Neural crest cell (in vitro differentiated cells): ENCODE measurements at regions not wholly inside any gene's neighbourhood (a gene's known extent, or its start where the extent isn't known, plus 50 kb on each side); places are given as distances from the start of the nearest gene placed in this dataset.

Source experiments
- DNase-seq: peaks from one replicate; pipeline ENCODE4 v3.0.0; 2021; ENCODE audit warnings: low read depth, mixed read lengths, low spot score
- H3K27ac Mint-ChIP-seq: one replicate; pipeline ENCODE4 v1.8.0; 2021; ENCODE audit warnings: mild to moderate bottlenecking, mixed read lengths; ENCODE audit not compliant: unreplicated experiment
- H3K27me3 Mint-ChIP-seq: 2 replicates; pipeline ENCODE4 v1.8.0; 2021; ENCODE audit warnings: low read depth, mild to moderate bottlenecking, mixed read lengths
- H3K36me3 Mint-ChIP-seq: 2 replicates; pipeline ENCODE4 v1.8.0; 2021; ENCODE audit warnings: low read depth, mild to moderate bottlenecking, mixed read lengths
- H3K4me1 Mint-ChIP-seq: 2 replicates; pipeline ENCODE4 v1.8.0; 2021; ENCODE audit warnings: mixed read lengths
- H3K4me3 Mint-ChIP-seq: one replicate; pipeline ENCODE4 v1.8.0; 2021; ENCODE audit warnings: mild to moderate bottlenecking, mixed read lengths
- H3K9me3 Mint-ChIP-seq: 2 replicates; pipeline ENCODE4 v1.8.0; 2021; ENCODE audit warnings: mixed read lengths
- TF ChIP-seq, protein P1 (sequence below): fragments of 200-600 bp; sonication (generic); conservative IDR thresholded peaks from 2 replicates; pipeline ENCODE4 v1.5.0; 2021; ENCODE audit warnings: antibody characterized with exemption, mild to moderate bottlenecking

DNA sequence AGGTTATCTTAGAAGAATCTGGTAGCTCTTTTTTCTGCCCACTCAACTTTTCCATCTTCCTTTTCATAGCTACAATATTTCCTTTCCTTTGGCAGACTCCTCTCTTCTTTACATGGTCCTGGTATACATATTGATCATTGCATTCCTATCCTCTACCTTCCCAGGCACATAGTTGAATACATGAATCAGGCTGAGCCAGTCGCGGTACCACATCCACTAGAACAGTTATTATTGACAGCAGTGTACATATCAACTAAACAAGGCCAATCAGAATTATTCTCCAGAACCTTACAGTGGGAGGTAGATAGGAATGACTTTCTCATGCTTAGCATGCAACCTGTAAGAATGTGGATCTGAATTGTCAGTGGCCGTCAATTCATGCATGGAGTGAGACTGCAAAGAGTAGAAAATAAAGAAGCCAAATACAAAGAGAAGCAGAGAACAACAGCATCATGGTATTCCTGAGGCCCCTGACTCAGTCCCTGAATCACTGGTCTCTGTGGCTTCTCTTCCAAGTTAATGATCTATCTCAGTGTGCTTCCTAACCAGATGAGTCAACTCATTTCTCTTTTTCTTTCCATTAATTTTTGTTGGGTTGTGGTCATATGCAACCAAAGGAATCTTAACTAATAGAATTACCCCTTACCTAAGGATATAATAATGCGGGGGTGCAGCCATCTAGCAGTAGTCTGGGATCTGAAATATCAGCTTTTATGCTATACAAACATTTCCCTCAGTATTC, 60.9 kb upstream of the DCBLD2 start:
- no peak for DNase-seq
- H3K4me1 Mint-ChIP-seq, result no peaks in the 10 kb centered on the region
- no peaks in the 10 kb centered on the region for H3K9me3 Mint-ChIP-seq
- H3K27me3 Mint-ChIP-seq, result no peaks in the 10 kb centered on the region
- H3K4me3 Mint-ChIP-seq, result no peak overlapping the region
- H3K27ac Mint-ChIP-seq, result no peak overlapping the region
- TF ChIP-seq, protein P1, sequence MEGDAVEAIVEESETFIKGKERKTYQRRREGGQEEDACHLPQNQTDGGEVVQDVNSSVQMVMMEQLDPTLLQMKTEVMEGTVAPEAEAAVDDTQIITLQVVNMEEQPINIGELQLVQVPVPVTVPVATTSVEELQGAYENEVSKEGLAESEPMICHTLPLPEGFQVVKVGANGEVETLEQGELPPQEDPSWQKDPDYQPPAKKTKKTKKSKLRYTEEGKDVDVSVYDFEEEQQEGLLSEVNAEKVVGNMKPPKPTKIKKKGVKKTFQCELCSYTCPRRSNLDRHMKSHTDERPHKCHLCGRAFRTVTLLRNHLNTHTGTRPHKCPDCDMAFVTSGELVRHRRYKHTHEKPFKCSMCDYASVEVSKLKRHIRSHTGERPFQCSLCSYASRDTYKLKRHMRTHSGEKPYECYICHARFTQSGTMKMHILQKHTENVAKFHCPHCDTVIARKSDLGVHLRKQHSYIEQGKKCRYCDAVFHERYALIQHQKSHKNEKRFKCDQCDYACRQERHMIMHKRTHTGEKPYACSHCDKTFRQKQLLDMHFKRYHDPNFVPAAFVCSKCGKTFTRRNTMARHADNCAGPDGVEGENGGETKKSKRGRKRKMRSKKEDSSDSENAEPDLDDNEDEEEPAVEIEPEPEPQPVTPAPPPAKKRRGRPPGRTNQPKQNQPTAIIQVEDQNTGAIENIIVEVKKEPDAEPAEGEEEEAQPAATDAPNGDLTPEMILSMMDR, result no peak
- no peaks in the 10 kb centered on the region for H3K36me3 Mint-ChIP-seq

DNA sequence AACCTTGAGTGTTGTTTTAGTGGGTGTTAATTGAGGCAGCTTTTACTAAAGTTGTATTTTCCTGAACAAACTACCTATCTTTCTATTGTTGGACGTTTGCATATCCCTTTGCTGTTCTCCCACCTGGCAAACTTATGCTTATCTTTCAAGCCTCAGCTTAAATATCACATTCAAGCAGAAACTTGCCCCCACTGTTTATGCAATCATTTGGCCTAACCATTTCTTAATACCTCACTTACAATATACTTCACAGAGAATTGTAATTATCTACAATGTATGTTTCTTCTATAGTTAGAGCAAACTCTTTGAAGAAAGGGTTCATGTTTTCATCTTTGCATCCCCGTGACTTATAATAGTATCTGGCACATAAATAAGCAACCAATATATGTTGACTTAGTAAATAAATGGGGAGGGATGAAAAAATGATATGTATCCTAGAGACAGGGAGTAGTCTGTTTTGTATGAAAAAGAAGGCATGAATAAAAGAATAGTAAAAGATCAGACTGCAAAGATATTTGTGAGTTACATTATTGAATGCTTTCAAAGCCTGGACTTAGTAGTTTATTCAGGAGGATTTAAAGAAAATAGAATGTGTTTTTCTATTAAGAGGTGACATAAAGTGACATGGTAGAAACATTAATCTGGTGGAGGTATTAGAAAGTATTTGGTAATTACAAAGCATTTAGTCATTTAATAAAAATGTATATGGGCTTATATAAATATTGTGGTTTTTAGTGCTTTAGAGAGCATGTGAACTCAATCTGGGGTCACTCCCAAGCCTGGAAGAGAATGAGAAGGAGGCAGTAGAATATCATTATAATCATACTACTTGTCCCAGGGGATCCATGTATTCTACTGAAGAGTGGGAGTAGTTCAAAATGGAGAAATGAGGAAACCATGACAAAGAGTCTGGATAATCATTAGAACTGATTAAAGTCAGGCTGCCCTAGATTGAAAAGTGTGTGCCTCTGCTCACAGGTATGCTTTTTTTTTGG, 60.0 kb upstream of the DCBLD2 start:
- no peak overlapping the region for H3K27ac Mint-ChIP-seq
- H3K4me1 Mint-ChIP-seq, result no peaks in the 10 kb centered on the region
- H3K9me3 Mint-ChIP-seq, result no peaks in the 10 kb centered on the region
- H3K27me3 Mint-ChIP-seq, result no peaks in the 10 kb centered on the region
- no peaks in the 10 kb centered on the region for H3K36me3 Mint-ChIP-seq
- DNase-seq, result no peak
- no peak overlapping the region for H3K4me3 Mint-ChIP-seq
- TF ChIP-seq, protein P1, result no peak

DNA sequence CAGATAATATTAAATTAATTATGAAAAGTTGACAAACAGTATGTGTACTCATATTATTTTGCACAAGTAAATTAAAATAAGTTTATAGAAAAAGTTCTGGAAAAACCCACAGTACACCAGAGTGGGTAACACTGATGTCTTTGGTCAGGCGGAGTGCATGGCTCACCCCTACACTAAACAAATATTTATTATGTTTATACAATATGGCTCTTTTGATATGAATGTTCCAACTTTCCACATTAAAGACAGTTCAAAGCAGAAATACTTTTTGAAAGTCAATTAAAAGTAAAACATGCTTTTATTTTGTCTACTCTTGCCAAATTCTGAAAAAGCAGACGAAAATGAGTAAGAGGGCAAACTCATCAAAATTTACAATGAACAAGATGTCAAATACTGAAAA, 56.2 kb upstream of the DCBLD2 start:
- TF ChIP-seq, protein P1, result no peak
- H3K9me3 Mint-ChIP-seq, result no peaks in the 10 kb centered on the region
- H3K36me3 Mint-ChIP-seq, result no peaks in the 10 kb centered on the region
- H3K4me3 Mint-ChIP-seq, result no peak overlapping the region
- no peak for DNase-seq
- no peak overlapping the region for H3K27ac Mint-ChIP-seq
- peaks cover 5% of the 10 kb centered on the region for H3K4me1 Mint-ChIP-seq
- H3K27me3 Mint-ChIP-seq, result no peaks in the 10 kb centered on the region

DNA sequence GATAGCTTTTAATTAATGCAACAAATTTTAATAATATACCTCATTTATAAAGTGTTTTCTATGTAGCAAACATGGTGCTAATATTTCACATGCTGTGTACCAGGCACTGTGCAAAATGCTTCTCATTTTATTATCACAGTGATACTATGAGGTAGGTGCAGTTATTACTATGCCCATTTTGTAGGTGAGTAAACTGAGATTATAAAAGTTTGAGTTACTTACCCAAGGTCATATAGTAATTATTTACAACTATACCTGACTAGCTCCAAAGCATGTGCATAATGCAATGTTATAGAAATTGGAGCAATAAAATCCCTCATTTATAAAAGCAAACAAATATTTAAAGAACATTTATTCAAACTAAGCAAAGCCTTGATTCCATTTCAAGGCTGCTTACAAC, 54.5 kb upstream of the DCBLD2 start:
- Mint-ChIP-seq H3K4me1 (peaks cover 6% of the 10 kb centered on the region), H3K4me3 (no peak overlapping the region), H3K27ac (no peak overlapping the region), H3K9me3 (no peaks in the 10 kb centered on the region), H3K36me3 (no peaks in the 10 kb centered on the region), H3K27me3 (no peaks in the 10 kb centered on the region)
- no peak for DNase-seq
- TF ChIP-seq, protein P1, result no peak

DNA sequence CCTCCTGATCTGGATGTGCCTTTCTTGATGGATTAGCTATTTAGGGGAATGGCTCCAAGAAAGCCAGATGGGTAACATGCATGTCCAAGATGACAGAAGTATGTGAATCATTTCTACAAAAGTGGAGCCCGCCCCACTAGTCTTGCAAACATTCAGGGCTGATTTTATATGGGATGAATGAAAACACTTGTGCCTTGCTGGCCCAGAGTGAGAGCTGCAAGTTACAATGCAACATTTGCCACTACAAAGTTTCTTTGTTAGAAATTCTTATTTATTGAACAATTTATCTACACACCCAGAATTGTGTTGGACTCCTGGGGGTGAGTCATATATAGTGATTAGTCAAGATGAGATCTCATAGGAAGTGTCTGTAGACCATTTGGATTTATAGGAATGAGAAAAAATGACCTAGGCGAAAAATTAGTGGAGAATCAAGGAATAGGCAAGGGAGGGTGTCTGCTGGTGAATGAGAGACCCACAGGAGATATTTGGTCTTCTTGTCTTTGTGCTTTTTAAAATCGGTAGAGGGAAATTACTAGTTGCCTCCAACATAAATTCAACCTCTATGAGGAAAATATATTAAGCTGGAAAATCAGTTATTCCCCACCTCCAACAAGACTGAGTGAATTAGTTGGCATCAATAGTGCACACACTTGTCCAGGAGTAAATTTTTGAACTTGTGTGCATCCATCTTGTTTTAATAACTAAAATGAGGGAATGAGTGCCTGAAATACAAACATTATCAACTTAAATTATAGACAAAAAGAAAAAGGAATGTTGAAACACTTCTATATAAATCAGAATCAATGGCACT, 53.5 kb upstream of the DCBLD2 start:
- TF ChIP-seq, protein P1, result no peak
- no peaks in the 10 kb centered on the region for H3K36me3 Mint-ChIP-seq
- H3K27ac Mint-ChIP-seq, result no peak overlapping the region

More for the DNA sequence above, 53.5 kb upstream of the DCBLD2 start:
- Mint-ChIP-seq H3K9me3 (no peaks in the 10 kb centered on the region), H3K4me3 (no peak overlapping the region), H3K27me3 (no peaks in the 10 kb centered on the region), H3K4me1 (peaks cover 6% of the 10 kb centered on the region)
- no peak for DNase-seq
